T-cell (primary cell): ENCODE measurements at regions not wholly inside any gene's neighbourhood (a gene's known extent, or its start where the extent isn't known, plus 50 kb on each side); places are given as distances from the start of the nearest gene placed in this dataset.

Experiments used
- ATAC-seq, 4 experiments: fragments of 200-7000 bp in 3 of 4; fragments of 150-1000 bp in 1 of 4; cut with Tn5 transposase; replicated peaks in 1 of 4; 1 replicate in 3 of 4; 2 replicates in 1 of 4; pipeline ENCODE4 v1.10.0; 2021; ENCODE audit warnings: moderate library complexity in 3 of 4, mild to moderate bottlenecking in 2 of 4, moderate number of reproducible peaks in 1 of 4
- CTCF ChIA-PET, 2 donors: fragments of 300-600 bp; sonication (Branson Sonifier 250); formaldehyde crosslinking; loops; one replicate each; lab custom pipeline; 2022; ENCODE audit warnings: antibody characterized with exemption in 2 of 2; lab: Charles Lee
- POLR2A ChIA-PET, 2 donors: fragments of 300-600 bp; sonication (Branson Sonifier 250); formaldehyde crosslinking; loops; one replicate each; lab custom pipeline; 2022; ENCODE audit warnings: antibody characterized with exemption in 2 of 2; lab: Charles Lee
- DNase-seq, 35 experiments: peaks; one replicate each; pipeline versions ENCODE4 v3.0.0 to v3.0.0-alpha.2; 2013 to 2023
- H3K27ac ChIP-seq: one replicate; pipeline ENCODE4 v1.5.1; 2013; ENCODE audit warnings: low read length
- H3K27me3 ChIP-seq, 2 experiments: replicated peaks in 1 of 2; 1 replicate in 1 of 2; 2 replicates in 1 of 2; pipeline versions ENCODE4 v1.6.1 to v1.7.0; 2013; ENCODE audit warnings: low read length in 1 of 2, mixed read lengths in 1 of 2; ENCODE audit not compliant: control insufficient read depth in 2 of 2, insufficient read depth in 2 of 2; ENCODE audit errors: extremely low read depth in 1 of 2
- H3K36me3 ChIP-seq, 2 donors: 1 replicate in 1 of 2; 2 replicates in 1 of 2; pipeline versions ENCODE4 v1.6.1 to v1.7.0; 2013; ENCODE audit warnings: low read length in 1 of 2; ENCODE audit not compliant: control insufficient read depth in 2 of 2, insufficient read depth in 1 of 2; ENCODE audit errors: extremely low read depth in 1 of 2
- H3K4me1 ChIP-seq, 2 experiments: 1 replicate in 1 of 2; 2 replicates in 1 of 2; pipeline versions ENCODE4 v1.6.1 to v1.7.0; 2013; ENCODE audit warnings: low read length in 2 of 2, mixed read lengths in 1 of 2; ENCODE audit not compliant: insufficient read depth in 2 of 2, control insufficient read depth in 1 of 2; ENCODE audit errors: extremely low read depth in 1 of 2
- H3K4me3 ChIP-seq, 2 donors: 1 replicate in 1 of 2; 2 replicates in 1 of 2; pipeline versions ENCODE4 v1.5.1 to v1.7.0; 2013; ENCODE audit warnings: mild to moderate bottlenecking in 2 of 2, low read length in 1 of 2, moderate library complexity in 1 of 2; ENCODE audit not compliant: control insufficient read depth in 1 of 2; ENCODE audit errors: extremely low read depth in 1 of 2
- H3K9me3 ChIP-seq: 2 replicates; pipeline ENCODE4 v1.7.0; 2013
- H3K27ac Mint-ChIP-seq, 2 donors: one replicate each; pipeline ENCODE4 v1.8.0; 2020 to 2021; ENCODE audit warnings: mild to moderate bottlenecking in 2 of 2, mixed read lengths in 2 of 2
- H3K27me3 Mint-ChIP-seq, 2 donors: one replicate each; pipeline ENCODE4 v1.8.0; 2021 to 2022; ENCODE audit warnings: mixed read lengths in 2 of 2
- H3K36me3 Mint-ChIP-seq: one replicate; pipeline ENCODE4 v1.8.0; 2021; ENCODE audit warnings: mixed read lengths
- H3K4me1 Mint-ChIP-seq, 3 donors: one replicate each; pipeline ENCODE4 v1.8.0; 2020 to 2022; ENCODE audit warnings: mixed read lengths in 3 of 3, mild to moderate bottlenecking in 1 of 3
- H3K4me3 Mint-ChIP-seq, 3 donors: one replicate each; pipeline ENCODE4 v1.8.0; 2020 to 2022; ENCODE audit warnings: mild to moderate bottlenecking in 3 of 3, mixed read lengths in 3 of 3, moderate library complexity in 3 of 3
- H3K9me3 Mint-ChIP-seq, 3 donors: one replicate each; pipeline ENCODE4 v1.8.0; 2020 to 2022; ENCODE audit warnings: mixed read lengths in 3 of 3
- WGBS: methylation state at CpG from one replicate; pipeline ENCODE4 v1.1.5; 2013; ENCODE audit warnings: missing lambda C conversion rate; ENCODE audit not compliant: insufficient coverage; 5-methylcytosine and 5-hydroxymethylcytosine counted together

DNA sequence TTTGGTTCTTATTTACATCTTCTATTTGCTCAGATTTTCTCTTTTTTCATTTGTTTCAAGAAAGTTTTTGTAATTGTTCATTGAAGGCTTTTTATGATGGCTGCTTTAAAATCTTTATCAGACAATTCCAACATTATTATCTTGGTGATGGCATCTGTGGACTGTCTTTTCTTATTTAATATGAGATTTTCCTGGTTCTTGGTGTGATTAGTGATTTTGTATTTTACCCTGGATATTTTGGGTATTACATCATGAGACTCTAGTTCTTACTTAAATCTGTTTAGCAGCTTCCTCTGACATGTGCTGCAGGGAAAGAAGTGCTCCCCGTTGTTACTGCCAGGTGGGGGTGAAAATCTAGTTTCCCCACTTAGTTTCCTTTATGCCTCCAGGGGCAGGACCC, 94.2 kb upstream of the ANKH start:
- no peaks in the 10 kb centered on the region for H3K4me1 Mint-ChIP-seq
- no CpG with 5 or more reads among the region's 1 CpG for WGBS
- CTCF ChIA-PET: interaction anchor here in 1 of 2 donors (0.9 kb wide), 1 partner anchor 9 kb away, joined by 3 read pairs; no protein-coding TSS in a partner anchor
- H3K9me3 Mint-ChIP-seq: no peaks in the 10 kb centered on the region
- H3K36me3 Mint-ChIP-seq: no peaks in the 10 kb centered on the region
- Histone ChIP-seq H3K4me3 (no peak overlapping the region), H3K27me3 (no peaks in the 10 kb centered on the region), H3K36me3 (no peaks in the 10 kb centered on the region), H3K9me3 (no peaks in the 10 kb centered on the region), H3K4me1 (no peaks in the 10 kb centered on the region), H3K27ac (no peak overlapping the region)
- no peak overlapping the region for H3K27ac Mint-ChIP-seq
- ATAC-seq (no peak), DNase-seq (no peak)
- no peaks in the 10 kb centered on the region for H3K27me3 Mint-ChIP-seq
- POLR2A ChIA-PET: no interaction called here
- no peak overlapping the region for H3K4me3 Mint-ChIP-seq

DNA sequence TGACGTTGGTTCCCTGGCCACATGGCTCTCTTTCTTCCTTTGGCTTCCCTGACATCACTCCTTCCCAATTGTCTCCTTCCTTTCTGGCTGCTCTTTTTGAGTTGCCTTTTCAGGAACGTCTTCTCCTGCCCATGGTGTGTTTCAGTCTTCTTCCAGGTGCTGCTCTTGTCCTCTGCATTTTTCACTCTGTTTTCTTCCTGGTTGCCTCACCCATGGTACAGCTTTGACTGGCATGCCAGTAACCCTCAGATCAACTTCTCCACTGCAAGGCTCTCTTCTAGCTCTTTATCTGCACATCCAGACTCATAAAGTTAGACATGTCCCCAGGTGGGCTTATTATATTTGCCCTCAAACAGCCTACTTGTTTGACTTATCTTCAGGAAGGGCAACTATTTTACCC, 91.0 kb upstream of the ANKH start:
- no peaks in the 10 kb centered on the region for H3K36me3 ChIP-seq
- ChIA-PET POLR2A (no interaction called here), CTCF (no interaction called here)
- no peak overlapping the region for H3K4me3 ChIP-seq
- H3K4me1 Mint-ChIP-seq: no peaks in the 10 kb centered on the region
- WGBS: 55% methylated on average over 2 of the region's 2 CpGs
- no peak for ATAC-seq
- H3K27me3 Mint-ChIP-seq: peaks cover 0 to 4% of the 10 kb centered on the region in 2 donors
- H3K27ac Mint-ChIP-seq: no peak overlapping the region
- H3K27ac ChIP-seq: no peak overlapping the region
- no peak for DNase-seq
- no peak overlapping the region for H3K4me3 Mint-ChIP-seq
- peaks cover 0 to 2% of the 10 kb centered on the region in 2 experiments for H3K27me3 ChIP-seq
- no peaks in the 10 kb centered on the region for H3K36me3 Mint-ChIP-seq
- H3K9me3 ChIP-seq: no peaks in the 10 kb centered on the region
- no peaks in the 10 kb centered on the region for H3K4me1 ChIP-seq
- H3K9me3 Mint-ChIP-seq: no peaks in the 10 kb centered on the region

DNA sequence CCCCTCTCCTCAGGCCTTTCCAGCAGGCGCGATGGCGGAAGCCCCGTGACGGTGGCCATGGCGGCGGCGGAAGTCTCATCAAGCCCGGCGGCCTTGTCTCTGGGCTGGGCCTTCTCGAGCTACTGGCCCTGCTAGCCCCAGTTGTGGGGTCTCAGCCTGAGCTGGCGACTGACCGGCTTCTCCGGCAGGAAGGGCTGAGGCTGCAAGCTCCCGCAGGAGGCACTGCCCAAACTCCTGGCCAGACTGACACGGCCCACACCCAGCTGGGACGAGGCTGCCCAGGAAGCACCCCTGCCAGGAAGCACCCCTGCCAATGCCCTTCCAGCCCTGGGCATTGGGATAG, 88.5 kb upstream of the ANKH start:
- H3K4me1 Mint-ChIP-seq: no peaks in the 10 kb centered on the region
- no peaks in the 10 kb centered on the region for H3K36me3 ChIP-seq
- H3K36me3 Mint-ChIP-seq: no peaks in the 10 kb centered on the region
- no peak overlapping the region for H3K4me3 Mint-ChIP-seq
- ChIA-PET POLR2A (no interaction called here), CTCF (interaction anchor here in 1 of 2 donors (1.7 kb wide), 1 partner anchor 43 kb away, joined by 6 read pairs; no protein-coding TSS in a partner anchor)
- no peaks in the 10 kb centered on the region for H3K4me1 ChIP-seq
- H3K27me3 ChIP-seq: peaks cover 0 to 4% of the 10 kb centered on the region in 2 experiments
- no peaks in the 10 kb centered on the region for H3K9me3 Mint-ChIP-seq
- no peaks in the 10 kb centered on the region for H3K9me3 ChIP-seq
- 94% methylated on average over 15 of the region's 17 CpGs for WGBS
- no peak overlapping the region for H3K27ac Mint-ChIP-seq
- ATAC-seq (no peak), DNase-seq (no peak)
- H3K27me3 Mint-ChIP-seq: peaks cover 3 to 4% of the 10 kb centered on the region in 2 donors
- no peak overlapping the region for H3K27ac ChIP-seq
- H3K4me3 ChIP-seq: no peak overlapping the region

GRCh38 chr5:14959399-14960119, 88.0 kb upstream of the ANKH start:
- CTCF ChIA-PET: interaction anchor here (1.0 to 1.7 kb wide), 2 partner anchors 9 to 44 kb away, joined by 3 to 6 read pairs; no protein-coding TSS in a partner anchor
- 76% methylated on average over 2 of the region's 12 CpGs for WGBS
- no peaks in the 10 kb centered on the region for H3K9me3 Mint-ChIP-seq

DNA sequence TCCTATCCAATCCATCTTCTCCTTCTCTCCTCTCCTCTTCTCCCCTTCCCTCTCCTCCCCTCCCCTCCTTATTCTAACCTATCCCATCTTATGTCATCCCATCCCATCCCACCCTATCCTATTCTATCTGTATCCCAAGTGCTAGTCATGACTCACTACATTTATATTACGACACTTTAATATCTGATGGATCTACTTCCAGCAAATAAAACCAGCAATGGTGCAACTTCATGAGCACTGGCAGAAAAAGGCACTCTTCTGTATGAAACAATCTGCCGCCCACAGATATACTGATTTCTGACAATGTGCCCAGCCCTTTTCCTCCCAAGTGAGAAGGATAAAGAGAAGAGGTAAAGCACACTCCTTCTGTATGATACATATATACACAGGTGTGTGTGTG, 86.6 kb upstream of the ANKH start:
- DNase-seq (no peak), ATAC-seq (no peak)
- H3K27ac ChIP-seq: no peak overlapping the region
- ChIA-PET CTCF (interaction anchor here (0.7 to 1.9 kb wide), 9 partner anchors 9 to 590 kb away, joined by 3 to 22 read pairs (median 5); no protein-coding TSS in a partner anchor), POLR2A (no interaction called here)
- Mint-ChIP-seq H3K27ac (no peak overlapping the region), H3K27me3 (peaks cover 3 to 4% of the 10 kb centered on the region in 2 donors), H3K4me3 (no peak overlapping the region), H3K36me3 (no peaks in the 10 kb centered on the region), H3K9me3 (no peaks in the 10 kb centered on the region), H3K4me1 (no peaks in the 10 kb centered on the region)
- no peaks in the 10 kb centered on the region for H3K4me1 ChIP-seq
- no peaks in the 10 kb centered on the region for H3K9me3 ChIP-seq
- no peaks in the 10 kb centered on the region for H3K36me3 ChIP-seq
- H3K4me3 ChIP-seq: no peak overlapping the region
- no CpG with 5 or more reads among the region's 2 CpGs for WGBS
- H3K27me3 ChIP-seq: peaks cover 0 to 4% of the 10 kb centered on the region in 2 experiments

More at GRCh38 chr5:14959399-14960119, 88.0 kb upstream of the ANKH start:
- Mint-ChIP-seq H3K27ac (no peak overlapping the region), H3K36me3 (no peaks in the 10 kb centered on the region), H3K4me3 (no peak overlapping the region), H3K4me1 (no peaks in the 10 kb centered on the region), H3K27me3 (peaks cover 3 to 4% of the 10 kb centered on the region in 2 donors)
- DNase-seq (no peak), ATAC-seq (no peak)
- Histone ChIP-seq H3K4me3 (no peak overlapping the region), H3K4me1 (no peaks in the 10 kb centered on the region), H3K36me3 (no peaks in the 10 kb centered on the region), H3K9me3 (no peaks in the 10 kb centered on the region), H3K27ac (no peak overlapping the region), H3K27me3 (peaks cover 0 to 4% of the 10 kb centered on the region in 2 experiments)
- POLR2A ChIA-PET: no interaction called here

- H3K27me3 ChIP-seq: peaks cover 0 to 4% of the 10 kb centered on the region in 2 experiments
- no peaks in the 10 kb centered on the region for H3K9me3 Mint-ChIP-seq
- no peak overlapping the region for H3K27ac Mint-ChIP-seq
- no peak for ATAC-seq
- no peak overlapping the region for H3K27ac ChIP-seq
- no peaks in the 10 kb centered on the region for H3K36me3 Mint-ChIP-seq
- H3K27me3 Mint-ChIP-seq: peaks cover 3 to 4% of the 10 kb centered on the region in 2 donors
- no peak overlapping the region for H3K4me3 ChIP-seq
- H3K4me3 Mint-ChIP-seq: no peak overlapping the region
- WGBS: 100% methylated on average over 4 of the region's 6 CpGs
- CTCF ChIA-PET: interaction anchor here (0.6 to 1.9 kb wide), 12 partner anchors 8 to 568 kb away, joined by 3 to 22 read pairs (median 4); no protein-coding TSS in a partner anchor
- H3K4me1 ChIP-seq: no peaks in the 10 kb centered on the region
- no peaks in the 10 kb centered on the region for H3K9me3 ChIP-seq
- H3K36me3 ChIP-seq: no peaks in the 10 kb centered on the region
- no peaks in the 10 kb centered on the region for H3K4me1 Mint-ChIP-seq
- POLR2A ChIA-PET: no interaction called here
- DNase-seq: no peak
These were observed 85.0 kb upstream of the ANKH start for GRCh38 chr5:14956423-14957046.
